Femur (tissue), 1 donor: ENCODE measurements at regions not wholly inside any gene's neighbourhood (a gene's known extent, or its start where the extent isn't known, plus 50 kb on each side); places are given as distances from the start of the nearest gene placed in this dataset.

ENCODE experiments used
- DNase-seq: peaks from one replicate; pipeline ENCODE4 v3.0.0-alpha.2; 2017

- DNase-seq: no peak
Observed at GRCh38 chr12:68560851-68561422, 49.8 kb upstream of the RAP1B start.
